HG03460 (cell line): ENCODE measurements at regions not wholly inside any gene's neighbourhood (a gene's known extent, or its start where the extent isn't known, plus 50 kb on each side); places are given as distances from the start of the nearest gene placed in this dataset.

Source experiments
- ATAC-seq: cut with Tn5 transposase; IDR thresholded peaks from one replicate; pipeline ENCODE4 v1.9.1; 2021; ENCODE audit not compliant: unreplicated experiment

DNA sequence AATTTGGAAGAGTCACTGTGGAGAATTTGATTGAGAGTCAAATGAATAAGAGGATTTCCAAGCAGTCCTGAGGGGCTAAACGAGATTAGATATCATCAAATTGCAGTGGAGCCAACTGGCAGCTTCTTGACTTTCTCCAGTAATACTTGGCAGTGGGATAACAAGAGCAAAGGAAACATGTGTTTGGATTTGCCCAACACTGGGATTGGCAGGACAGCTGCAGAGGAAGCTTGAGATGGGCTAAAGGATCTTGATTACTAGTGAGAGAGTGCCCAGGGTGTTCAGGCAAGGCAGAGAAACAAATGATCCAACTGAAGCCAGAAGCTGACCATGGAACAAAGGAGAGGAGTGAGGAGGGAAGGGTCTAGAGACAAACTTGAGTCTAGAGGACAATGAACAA is 356.0 kb upstream of the ISL1 start:
- no peak for ATAC-seq

DNA sequence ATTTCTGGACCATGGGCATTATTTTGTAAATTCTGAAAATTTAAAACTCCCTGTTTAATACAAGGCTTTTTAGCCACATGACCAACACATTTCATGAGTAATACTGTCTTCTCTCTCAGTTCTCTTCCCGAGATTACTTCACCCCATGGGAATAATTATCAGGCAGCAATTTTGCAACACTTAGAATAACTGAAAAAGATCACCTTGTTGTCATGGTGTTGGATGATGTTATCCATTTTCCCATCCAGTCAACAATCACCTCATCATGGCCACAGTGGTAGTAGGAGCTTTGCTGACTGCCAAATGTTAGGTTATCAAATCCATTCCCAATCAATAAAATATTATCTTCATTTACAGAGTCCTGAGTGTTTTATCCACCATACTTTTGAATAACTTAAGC is 354.9 kb upstream of the ISL1 start:
- no peak for ATAC-seq

DNA sequence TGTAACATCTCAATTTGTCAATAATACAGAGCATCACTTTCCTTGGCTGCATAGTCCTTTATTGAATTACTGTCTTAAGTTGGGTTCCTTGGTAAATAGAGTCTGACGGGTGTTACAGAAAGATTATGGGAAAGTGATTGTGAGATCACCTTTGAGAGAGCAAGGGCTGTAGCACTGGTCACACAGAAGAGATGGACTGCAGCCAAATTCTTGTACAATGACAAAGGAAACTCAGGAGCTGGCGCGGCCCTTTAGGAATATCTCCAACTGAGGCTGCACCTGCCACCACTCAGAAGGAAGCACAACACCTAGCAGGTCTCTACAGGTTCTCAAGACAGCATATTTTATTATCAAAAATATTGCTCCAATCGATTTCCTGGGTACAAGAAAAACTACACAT is 350.0 kb upstream of the ISL1 start:
- ATAC-seq, result no peak

DNA sequence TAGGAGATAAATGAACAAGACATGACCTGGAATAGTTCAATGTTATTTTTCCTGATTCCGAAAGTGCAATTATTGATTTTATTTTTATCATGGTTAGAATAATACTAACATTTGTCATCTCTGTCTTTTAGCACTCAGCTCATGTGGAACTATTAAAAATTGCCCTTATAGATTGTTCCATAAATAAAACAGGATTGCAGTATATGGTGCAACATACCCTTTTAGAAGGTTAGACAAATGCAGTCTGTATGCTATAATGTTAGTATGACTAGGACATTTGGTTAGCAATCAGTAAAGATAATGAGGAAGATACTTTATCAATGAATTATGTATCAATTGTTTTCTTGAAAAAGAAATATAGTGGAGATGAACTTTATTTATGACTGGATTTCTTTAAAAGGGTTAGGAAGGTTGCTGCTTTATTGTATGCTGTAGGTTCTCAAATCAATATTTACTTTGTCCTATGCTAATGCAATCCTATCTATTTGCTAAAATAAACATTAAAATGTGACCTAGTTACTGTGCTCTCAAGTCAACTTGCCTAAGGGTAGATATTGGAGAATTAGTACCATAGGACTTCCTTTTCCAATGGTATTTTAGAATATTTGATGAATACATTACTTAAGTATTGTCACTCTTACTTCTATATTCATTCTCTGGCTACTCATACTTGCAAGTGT is 348.9 kb upstream of the ISL1 start:
- no peak for ATAC-seq

DNA sequence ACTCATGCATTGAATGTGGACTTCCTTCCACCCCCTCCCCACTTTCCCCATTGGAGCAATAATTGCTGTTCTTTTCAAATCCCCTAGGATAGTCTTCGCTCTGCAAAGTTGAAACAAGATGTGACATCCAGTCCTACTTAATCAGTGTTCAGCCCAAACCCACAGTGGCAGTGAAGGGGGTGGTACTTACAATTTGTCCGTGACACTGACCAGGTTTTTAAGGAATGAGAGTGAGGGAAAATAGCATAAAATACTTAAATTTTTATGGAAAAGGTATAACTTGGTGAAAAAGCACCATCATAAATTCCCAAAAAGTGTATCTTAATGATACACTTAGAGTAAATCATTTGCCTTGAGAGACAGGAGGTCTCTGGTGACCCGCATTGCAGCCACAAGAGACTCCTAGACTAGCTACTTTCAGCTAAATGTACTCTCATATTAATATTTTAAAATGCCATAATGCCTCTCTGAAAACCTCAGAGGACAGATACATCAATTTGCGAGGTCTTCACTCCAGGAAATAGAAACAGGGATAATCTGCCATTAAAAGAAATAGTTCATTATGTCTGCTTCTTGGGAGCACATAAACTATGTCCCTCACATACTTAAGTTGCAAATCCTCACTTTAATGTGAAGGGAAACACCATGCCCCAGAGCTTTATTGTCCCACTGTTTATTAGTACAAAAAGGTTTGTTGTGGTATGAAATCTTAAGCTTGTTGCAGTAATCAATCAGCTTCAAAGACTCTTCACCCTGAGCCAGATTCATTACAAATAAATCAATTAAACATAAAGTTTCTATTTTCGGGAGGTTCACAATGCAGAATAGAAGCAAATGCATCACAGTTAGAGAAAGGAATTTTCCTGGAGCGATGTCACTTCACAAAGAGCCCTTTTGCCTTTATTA is 343.6 kb upstream of the ISL1 start:
- ATAC-seq, result no peak

DNA sequence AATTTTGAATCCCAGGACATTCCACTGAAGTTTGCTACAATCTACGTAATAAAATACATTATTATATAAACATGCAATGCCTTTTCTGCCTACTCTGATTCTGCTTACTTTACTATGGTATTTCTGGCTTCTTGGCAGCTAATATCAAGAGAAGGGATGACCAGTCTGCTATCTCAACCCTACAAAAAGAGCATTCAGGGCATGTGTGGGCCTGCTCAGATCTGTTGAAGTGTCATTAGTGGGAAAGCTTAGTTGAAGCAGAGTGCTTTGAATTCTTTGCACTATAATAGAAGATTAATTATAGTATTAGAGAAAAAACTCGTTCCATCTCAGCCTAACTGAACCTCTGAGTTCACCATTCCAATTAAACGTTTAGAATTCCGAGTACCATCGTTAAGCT is 339.5 kb upstream of the ISL1 start:
- ATAC-seq, result no peak

DNA sequence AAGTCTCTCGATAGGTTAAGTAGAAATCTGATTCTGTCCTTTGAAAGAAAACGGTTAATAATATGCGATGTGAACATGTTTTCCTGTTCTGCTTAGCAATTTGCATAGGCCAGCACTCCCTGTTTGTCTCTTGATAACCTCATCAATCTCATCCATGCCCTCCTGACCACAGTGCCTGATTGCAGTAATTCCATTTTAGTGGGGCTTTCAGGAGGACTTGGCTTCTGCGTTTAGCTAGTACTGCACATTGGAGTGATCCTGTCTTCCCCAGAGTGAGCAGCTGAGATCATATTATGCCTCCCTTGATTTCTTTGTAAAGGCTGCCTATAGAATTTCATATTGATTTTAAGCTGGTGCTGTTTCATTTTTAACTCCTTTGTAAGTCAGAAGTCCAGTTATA is 335.9 kb upstream of the ISL1 start:
- ATAC-seq, result no peak

GRCh38 chr5:51053361-51053760 is 329.9 kb upstream of the ISL1 start:
- ATAC-seq, result no peak

- no peak for ATAC-seq
Observed at GRCh38 chr5:51060953-51061352, 322.3 kb upstream of the ISL1 start.

DNA sequence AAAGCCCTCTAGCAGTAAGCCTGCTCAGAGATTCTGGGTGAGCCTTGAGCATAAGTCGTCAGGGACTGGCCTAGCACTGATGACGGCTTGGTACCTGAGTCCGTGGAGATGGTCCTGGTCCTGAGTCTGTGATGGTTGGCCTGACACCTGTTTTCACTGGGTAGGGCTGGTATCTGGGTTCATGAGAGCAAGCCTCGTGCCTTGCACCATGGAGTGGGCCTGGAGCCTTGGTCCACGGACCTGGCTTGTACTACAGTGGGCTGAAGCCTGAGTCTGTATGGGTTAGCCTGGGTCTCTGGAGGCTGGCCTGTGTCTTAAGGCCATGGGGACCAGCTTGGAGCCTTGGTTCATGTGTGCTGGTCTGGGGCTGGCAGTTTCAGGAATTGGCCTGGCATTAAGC is 310.3 kb upstream of the ISL1 start:
- no peak for ATAC-seq

- ATAC-seq, result no peak
Observed at GRCh38 chr5:51082741-51083140, 300.5 kb upstream of the ISL1 start.

GRCh38 chr5:51091816-51092215 is 291.4 kb upstream of the ISL1 start:
- ATAC-seq, result no peak

DNA sequence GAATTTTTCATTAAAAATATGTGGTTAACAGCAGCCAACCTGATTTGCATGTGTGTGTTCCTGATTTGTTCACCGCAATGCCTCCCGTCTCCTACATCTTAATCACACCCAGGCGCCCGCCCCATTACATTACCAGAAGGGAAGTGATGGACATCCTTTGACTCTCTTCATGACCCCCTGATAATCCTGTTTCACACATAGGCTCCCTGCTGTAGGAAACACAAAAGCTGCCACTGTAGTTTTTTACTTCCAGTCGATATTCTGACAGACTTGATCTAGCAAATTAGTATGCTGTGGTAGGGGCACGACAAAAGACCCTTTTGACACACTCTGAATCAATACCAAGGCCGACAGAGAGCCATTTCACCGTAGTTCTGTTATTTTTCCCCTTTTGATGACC is 287.8 kb upstream of the ISL1 start:
- no peak for ATAC-seq

DNA sequence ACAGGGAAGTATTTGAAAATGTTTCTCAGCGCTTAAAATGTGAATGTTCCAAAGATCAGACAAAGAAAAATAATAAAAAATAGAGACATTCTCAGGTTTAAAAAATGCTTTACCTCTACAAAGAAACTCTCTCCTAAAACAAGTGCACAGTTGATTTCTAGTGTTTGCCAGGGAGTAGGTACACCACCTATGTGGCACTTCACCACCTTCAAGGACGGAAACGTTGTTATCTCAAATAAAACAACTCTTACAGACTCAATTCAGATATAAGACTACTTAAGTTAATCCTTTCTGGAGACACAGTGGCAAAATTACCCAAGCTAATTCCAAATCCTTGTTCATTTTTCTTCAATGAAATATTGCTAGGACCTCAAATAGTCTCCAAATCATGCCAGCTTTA is 286.4 kb upstream of the ISL1 start:
- no peak for ATAC-seq

DNA sequence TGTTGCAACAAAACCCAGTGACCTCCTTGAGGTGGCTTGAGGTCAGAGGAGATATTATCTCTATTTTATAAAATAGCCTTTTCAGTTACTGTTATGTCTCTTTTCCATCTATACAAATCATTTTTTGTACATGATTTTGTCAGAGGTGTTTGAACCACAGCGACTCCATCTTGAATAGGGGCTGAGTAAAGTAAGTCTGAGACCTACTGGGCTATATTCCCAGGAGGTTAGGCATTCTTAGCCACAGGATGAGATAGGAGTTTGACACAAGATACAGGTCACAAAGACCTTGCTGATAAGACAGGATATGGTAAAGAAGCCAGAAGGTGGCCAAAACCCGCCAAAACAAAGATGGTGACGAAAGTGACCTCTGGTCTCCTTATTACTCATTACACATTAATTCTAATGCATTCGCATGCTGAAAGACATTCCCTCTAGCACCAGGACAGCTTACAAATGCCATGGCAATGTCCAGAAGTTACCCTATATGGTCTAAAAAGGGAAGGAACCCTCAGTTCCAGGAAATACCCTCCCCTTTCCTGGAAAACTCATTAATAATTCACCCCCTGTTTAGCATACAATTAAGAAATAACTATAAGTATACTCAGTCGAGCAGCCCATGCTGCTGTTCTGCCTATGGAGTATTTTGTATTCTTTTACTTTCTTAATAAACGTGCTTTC is 283.9 kb upstream of the ISL1 start:
- ATAC-seq, result no peak

- no peak for ATAC-seq
Observed at GRCh38 chr5:51104556-51104955, 278.7 kb upstream of the ISL1 start.

- ATAC-seq, result no peak
Observed at GRCh38 chr5:51109786-51110410, 273.4 kb upstream of the ISL1 start.

DNA sequence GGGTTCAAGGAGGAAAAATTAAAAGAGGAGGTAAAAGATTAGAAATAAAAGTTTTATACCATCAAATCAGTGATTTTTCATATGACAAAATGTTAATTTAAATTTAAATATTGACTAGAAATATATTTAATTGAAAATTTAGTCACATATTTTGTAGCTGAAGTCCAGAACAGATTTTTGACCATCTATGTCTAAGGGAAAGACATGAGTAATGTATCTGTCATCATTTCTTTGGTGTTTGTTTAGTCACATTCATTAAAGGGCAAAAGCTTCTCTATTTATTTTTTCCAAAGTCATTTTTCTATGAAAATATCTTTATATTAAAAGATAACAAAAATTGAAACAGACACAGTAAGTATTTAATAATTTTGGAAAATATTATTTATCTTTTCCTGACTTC is 252.0 kb upstream of the ISL1 start:
- no peak for ATAC-seq

DNA sequence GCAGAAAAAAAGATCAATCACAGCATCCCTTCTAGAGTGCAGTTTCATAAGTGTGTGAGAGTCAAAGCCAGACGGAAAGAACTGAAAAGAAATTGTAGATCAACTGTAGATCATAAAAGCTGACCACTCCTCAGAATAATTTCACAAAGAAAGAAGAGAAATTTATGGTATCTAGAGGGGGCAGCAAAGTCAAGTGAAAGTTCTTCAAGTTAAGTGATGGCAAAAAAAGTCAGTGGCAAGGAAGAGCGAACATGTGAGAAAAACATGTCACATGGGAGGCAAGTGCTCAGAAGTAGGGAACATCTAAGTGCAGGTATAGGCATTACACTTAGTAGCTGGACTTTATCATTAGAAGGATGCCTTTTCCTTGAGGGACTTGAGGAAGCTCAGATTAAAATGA is 245.1 kb upstream of the ISL1 start:
- ATAC-seq, result no peak

- no peak for ATAC-seq
Observed at GRCh38 chr5:51148437-51148836, 234.8 kb upstream of the ISL1 start.

- ATAC-seq, result no peak
Observed at GRCh38 chr5:51156222-51156621, 227.0 kb upstream of the ISL1 start.

- no peak for ATAC-seq
Observed at GRCh38 chr5:51156838-51157237, 226.4 kb upstream of the ISL1 start.
